Neural crest cell (in vitro differentiated cells): ENCODE measurements at regions not wholly inside any gene's neighbourhood (a gene's known extent, or its start where the extent isn't known, plus 50 kb on each side); places are given as distances from the start of the nearest gene placed in this dataset.

Experiments used
- DNase-seq: peaks from one replicate; pipeline ENCODE4 v3.0.0; 2021; ENCODE audit warnings: low read depth, mixed read lengths, low spot score
- H3K27ac Mint-ChIP-seq: one replicate; pipeline ENCODE4 v1.8.0; 2021; ENCODE audit warnings: mild to moderate bottlenecking, mixed read lengths; ENCODE audit not compliant: unreplicated experiment
- H3K27me3 Mint-ChIP-seq: 2 replicates; pipeline ENCODE4 v1.8.0; 2021; ENCODE audit warnings: low read depth, mild to moderate bottlenecking, mixed read lengths
- H3K36me3 Mint-ChIP-seq: 2 replicates; pipeline ENCODE4 v1.8.0; 2021; ENCODE audit warnings: low read depth, mild to moderate bottlenecking, mixed read lengths
- H3K4me1 Mint-ChIP-seq: 2 replicates; pipeline ENCODE4 v1.8.0; 2021; ENCODE audit warnings: mixed read lengths
- H3K4me3 Mint-ChIP-seq: one replicate; pipeline ENCODE4 v1.8.0; 2021; ENCODE audit warnings: mild to moderate bottlenecking, mixed read lengths
- H3K9me3 Mint-ChIP-seq: 2 replicates; pipeline ENCODE4 v1.8.0; 2021; ENCODE audit warnings: mixed read lengths
- CTCF ChIP-seq: fragments of 200-600 bp; sonication (generic); conservative IDR thresholded peaks from 2 replicates; pipeline ENCODE4 v1.5.0; 2021; ENCODE audit warnings: antibody characterized with exemption, mild to moderate bottlenecking

GRCh38 chr5:135151256-135151655 lies 117.2 kb upstream of the PITX1 start:
- no peak for DNase-seq
- no peak for TF ChIP-seq CTCF
- Mint-ChIP-seq H3K27me3 (peaks cover 9% of the 10 kb centered on the region), H3K9me3 (peaks cover 3% of the 10 kb centered on the region), H3K4me1 (no peaks in the 10 kb centered on the region), H3K4me3 (no peak overlapping the region), H3K27ac (no peak overlapping the region), H3K36me3 (no peaks in the 10 kb centered on the region)

DNA sequence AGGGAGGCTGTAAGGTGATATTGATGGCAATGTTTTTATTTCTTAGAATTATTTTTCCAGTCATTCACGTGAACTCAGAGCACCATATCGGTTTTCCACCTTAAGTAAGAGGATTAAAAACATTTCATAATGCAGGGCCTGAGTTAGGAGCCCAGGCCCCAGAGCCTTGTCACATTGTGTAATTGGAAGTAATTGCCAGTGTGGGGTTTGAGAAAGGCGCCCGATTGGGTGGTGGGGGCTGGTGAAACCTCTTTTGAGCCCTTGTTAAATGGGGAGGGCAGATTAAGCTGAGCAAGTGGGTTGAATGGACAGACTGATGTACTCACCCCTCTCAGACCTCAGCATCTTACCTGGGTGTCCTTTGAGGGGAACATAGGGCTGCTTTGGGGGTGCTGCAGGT lies 116.7 kb upstream of the PITX1 start:
- DNase-seq = no peak
- peaks cover 10% of the 10 kb centered on the region for H3K27me3 Mint-ChIP-seq
- peaks cover 3% of the 10 kb centered on the region for H3K9me3 Mint-ChIP-seq
- no peaks in the 10 kb centered on the region for H3K36me3 Mint-ChIP-seq
- H3K4me1 Mint-ChIP-seq = no peaks in the 10 kb centered on the region
- TF ChIP-seq CTCF = no peak
- H3K27ac Mint-ChIP-seq = no peak overlapping the region
- no peak overlapping the region for H3K4me3 Mint-ChIP-seq

DNA sequence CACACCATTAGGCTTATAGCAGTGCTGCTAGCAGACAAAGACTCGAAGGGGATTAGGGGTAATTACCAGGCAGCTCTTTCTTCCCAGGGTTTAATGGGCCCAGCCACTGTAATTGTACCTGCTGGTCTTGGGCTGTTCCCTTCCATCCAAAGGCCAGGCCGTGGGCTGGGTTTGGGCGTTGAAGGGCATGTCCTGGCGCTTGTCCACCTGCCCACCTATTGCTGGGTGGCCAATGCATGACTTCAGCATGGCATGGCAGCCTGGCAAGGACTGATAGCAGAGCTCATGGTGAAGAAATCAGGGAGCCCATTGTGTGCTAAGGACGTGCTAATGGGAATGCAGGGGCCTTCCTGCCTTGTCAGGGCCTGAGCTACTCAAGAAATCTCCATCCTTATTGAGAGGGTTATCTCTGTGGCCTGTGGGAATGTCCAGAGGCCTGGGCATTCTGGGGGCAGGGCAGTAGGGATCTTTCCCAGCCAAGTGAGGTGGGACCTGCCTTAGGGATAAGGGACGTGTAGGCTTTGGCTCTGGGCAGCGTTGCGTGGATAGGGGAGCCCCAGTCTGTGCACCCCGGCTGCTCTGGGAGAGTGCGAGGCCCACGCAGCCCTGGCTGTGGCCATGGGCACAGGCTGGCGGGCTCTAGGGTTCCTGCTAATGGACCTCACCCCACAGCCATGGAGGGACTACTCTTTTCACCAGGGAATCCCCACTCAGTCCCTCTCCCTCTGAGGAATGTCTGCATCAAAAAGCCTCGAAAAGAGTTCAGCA lies 116.1 kb upstream of the PITX1 start:
- no peak for TF ChIP-seq CTCF
- no peak for DNase-seq
- Mint-ChIP-seq H3K4me3 (no peak overlapping the region), H3K27ac (no peak overlapping the region), H3K36me3 (no peaks in the 10 kb centered on the region), H3K4me1 (no peaks in the 10 kb centered on the region), H3K9me3 (peaks cover 3% of the 10 kb centered on the region), H3K27me3 (peaks cover 10% of the 10 kb centered on the region)

DNA sequence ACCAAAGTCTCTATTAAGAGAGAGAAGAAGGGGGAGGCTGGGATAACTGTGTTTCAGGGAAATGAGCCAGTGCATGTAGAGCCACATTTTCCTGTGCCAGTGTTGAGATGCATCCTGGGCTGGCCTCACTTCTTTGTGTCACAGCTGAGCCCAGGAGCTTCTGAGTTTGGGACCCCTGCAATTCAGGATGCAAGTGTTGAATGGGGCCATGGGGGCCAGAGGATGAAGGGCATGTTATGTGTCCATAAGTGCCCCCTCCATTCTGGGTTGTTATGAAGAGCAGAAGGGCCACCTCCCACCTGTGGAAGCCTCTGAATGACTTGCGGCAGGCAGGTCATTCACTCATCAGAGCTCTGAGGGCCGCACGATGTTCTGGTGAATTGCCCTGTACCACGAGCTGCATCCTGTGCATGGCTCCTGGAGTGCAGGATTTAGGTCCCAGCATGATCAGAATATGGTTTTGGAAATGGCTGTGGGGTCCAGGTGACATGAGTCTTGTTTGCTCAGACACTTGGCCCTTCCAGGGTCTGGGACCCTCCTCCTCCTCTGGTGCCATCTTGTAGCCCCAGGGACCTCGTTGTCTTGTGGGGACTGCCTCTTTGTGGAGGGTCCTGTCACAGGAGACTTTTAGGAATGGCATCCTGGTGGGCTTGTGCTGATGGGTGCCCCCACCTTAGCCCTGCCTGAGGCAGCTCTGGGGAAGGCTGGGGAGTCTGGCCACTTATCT lies 115.4 kb upstream of the PITX1 start:
- no peak for DNase-seq
- Mint-ChIP-seq H3K27ac (no peak overlapping the region), H3K4me1 (no peaks in the 10 kb centered on the region), H3K9me3 (peaks cover 3% of the 10 kb centered on the region), H3K27me3 (peaks cover 11% of the 10 kb centered on the region), H3K4me3 (no peak overlapping the region), H3K36me3 (no peaks in the 10 kb centered on the region)
- no peak for TF ChIP-seq CTCF

DNA sequence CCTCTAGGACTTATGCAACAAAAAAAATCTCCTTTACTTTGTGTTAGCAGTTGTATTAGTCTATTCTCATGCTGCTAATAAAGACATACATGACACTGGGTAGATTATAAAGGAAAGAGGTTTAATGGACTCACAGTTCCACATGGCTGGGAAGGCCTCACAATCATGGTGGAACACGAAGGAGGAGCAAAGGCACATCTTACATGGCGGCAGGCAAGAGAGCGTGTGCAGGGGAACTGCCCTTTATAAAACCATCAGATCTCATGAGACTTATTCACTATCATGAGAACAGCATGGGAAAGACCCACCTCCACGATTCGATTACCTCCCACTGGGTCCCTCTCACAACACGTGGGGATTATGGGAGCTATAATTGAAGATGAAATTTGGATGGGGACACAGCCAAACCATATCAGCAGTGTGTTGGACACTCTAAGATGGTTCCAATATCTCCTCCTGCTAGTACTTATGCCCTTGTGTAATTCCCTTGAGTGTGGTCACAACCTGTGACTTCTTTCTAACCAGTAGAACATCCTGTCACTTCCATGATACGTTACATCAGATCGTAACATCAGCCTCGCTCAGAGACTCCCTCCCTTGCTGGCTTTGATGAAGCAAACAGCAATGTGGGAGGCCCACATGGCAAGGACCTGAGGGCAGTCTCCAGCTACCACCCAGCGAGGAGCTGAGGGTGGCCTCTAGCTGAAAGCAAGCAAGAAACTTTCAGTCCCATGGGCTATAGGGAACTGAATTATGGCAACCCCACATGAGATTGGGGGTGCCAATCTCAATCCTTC lies 113.5 kb upstream of the PITX1 start:
- TF ChIP-seq CTCF = no peak
- no peaks in the 10 kb centered on the region for H3K36me3 Mint-ChIP-seq
- no peak overlapping the region for H3K27ac Mint-ChIP-seq
- no peak overlapping the region for H3K4me3 Mint-ChIP-seq
- DNase-seq = no peak
- H3K9me3 Mint-ChIP-seq = peaks cover 3% of the 10 kb centered on the region
- no peaks in the 10 kb centered on the region for H3K4me1 Mint-ChIP-seq
- peaks cover 14% of the 10 kb centered on the region for H3K27me3 Mint-ChIP-seq
